ENCODE measurements at regions not wholly inside any gene's neighbourhood (a gene's known extent, or its start where the extent isn't known, plus 50 kb on each side); places are given as distances from the start of the nearest gene placed in this dataset.

DNA sequence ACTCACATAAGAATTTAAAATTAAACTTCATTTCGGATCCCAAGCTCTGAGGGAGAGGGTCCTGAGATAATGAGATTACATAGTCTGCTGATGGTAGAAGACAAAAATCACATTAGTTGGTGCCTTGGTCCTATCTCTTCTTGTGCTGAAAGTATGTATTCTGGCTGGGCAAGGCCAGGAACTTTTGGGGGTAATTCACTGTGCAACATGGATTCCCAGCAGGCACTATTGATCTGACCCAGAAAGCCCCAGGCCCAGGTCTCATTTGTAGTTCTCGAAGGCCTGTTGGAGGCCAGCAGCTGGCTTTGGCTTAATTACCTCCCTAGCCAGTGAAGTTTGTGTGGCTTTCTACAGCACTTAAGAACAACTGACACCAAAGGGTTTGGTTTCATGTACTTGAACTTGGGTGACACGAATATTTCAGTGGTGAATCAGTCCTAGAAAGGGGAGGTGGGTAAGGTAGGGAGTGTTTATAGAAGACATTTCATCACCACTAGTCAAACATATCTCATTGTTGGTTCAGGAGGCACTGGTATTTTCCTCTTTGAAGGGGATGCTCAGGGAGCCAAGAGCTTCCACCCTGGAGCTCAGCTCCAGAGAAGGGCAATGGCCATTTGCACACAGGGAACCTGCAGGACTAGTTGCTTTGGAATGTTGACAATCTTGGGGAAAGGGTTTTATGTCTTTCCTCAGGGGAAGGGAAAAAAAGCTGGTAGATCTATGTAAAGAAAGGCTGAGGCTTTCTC, 217.8 kb downstream of the OSR1 start:
- TF ChIP-seq RNF2 (conservative IDR thresholded peaks at IDR 0.05; ENCODE audit: low read depth) (peak; percentile 52; the same call in 1 of the 2 replicates), MTA1 (CRISPR knock-in tag; IDR thresholded peaks at IDR 0.05; ENCODE audit: borderline replicate concordance) (no peak; the same call in 1 of the 2 replicates)
